GM18508 (cell line): ENCODE measurements at regions not wholly inside any gene's neighbourhood (a gene's known extent, or its start where the extent isn't known, plus 50 kb on each side); places are given as distances from the start of the nearest gene placed in this dataset.

Experiments
- ATAC-seq: cut with Tn5 transposase; IDR thresholded peaks from one replicate; pipeline ENCODE4 v1.9.1; 2021; ENCODE audit warnings: moderate number of reproducible peaks; ENCODE audit not compliant: insufficient read depth, unreplicated experiment

DNA sequence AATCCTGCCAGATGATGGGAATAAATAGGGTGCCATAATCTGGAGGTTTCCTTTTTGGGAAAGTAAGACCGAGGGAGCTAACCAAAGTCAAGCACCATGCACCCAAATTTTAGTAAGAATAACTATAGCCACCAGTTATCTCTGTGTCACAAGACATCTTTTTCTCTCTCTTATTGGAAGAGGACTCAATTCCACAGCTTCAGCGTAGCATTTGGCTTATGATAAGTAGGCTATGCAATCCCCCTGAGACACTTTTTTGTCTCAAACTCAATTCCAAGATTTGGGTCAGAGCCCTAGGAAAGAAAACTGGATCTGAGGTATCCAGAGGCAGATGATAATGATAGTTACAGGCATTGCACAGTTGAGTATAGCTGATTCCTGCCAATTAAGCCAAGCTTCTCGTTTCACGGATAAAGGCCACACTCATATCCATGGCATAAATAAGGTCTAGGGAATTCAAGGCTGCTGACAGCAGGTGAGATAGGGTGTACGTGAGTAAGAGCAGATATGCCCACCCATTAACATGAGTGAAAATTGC is 425.2 kb upstream of the CNTNAP2 start:
- ATAC-seq, result no peak

DNA sequence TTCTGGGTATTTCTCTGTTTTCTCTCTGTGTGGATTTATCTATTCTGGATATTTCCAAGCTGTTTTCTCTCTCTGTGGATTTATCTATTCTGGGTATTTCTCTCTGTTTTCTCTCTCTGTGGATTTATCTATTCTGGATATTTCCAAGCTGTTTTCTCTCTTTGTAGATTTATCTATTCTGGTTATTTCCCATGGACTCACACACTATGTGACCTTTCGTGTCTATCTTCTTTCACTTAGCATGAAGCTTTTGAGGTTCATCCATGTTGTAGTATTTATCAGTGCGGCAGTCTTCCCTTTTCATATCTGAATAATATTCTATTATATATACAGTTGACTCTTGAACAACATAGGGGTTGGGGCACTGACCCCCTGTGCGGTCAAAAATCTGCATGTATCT is 435.0 kb upstream of the CNTNAP2 start:
- ATAC-seq, result no peak

- ATAC-seq, result no peak
Measured at GRCh38 chr7:145681159-145681558, 435.4 kb upstream of the CNTNAP2 start.

GRCh38 chr7:145665499-145666258 is 450.9 kb upstream of the CNTNAP2 start:
- no peak for ATAC-seq

GRCh38 chr7:145655666-145656065 is 460.9 kb upstream of the CNTNAP2 start:
- no peak for ATAC-seq

GRCh38 chr7:145645135-145645515 is 471.5 kb upstream of the CNTNAP2 start:
- no peak for ATAC-seq

- ATAC-seq, result no peak
Measured at GRCh38 chr7:145644426-145645134, 472.0 kb upstream of the CNTNAP2 start.

GRCh38 chr7:145643981-145644380 is 472.6 kb upstream of the CNTNAP2 start:
- ATAC-seq, result no peak

- ATAC-seq, result no peak
Measured at GRCh38 chr7:145633513-145633912, 483.1 kb upstream of the CNTNAP2 start.

DNA sequence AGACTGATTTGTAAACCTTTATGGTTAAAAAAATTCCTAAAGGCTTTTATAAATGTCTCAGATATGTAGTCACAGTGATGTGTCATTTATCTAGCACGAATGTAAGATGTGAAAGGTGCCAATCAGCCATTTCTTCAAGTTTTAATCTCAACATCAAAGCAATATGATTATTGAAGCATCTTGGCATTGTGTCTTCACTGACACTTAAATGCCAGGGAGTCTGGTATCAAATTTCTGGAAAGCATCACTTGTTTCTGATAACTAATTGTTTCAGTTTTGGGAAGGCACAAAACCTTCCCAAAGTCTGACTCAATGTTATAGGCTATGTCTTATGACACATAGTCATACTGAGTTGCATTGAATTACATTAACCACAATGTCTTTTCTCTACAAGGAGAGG is 492.0 kb upstream of the CNTNAP2 start:
- ATAC-seq, result no peak

- no peak for ATAC-seq
Measured at GRCh38 chr7:145605963-145606362, 510.6 kb upstream of the CNTNAP2 start.

DNA sequence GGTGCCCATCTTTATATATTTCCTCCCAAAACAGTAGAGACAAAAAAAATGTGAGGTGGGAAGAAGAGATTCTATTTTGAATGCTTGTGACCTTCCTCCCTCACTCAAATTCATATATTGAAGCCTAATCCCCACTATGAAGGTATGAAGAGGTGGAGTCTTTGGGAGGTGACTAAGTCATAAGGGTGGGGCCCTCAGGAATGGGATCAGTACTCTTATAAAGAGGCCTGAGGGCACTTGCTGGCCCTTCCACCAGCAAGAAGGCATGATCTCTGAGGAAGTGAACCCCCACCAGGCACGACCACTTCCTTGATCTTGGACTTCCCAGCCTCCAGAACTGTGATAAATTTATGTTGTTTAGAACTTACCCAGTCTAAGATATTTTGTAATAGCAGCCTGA is 517.2 kb upstream of the CNTNAP2 start:
- no peak for ATAC-seq

DNA sequence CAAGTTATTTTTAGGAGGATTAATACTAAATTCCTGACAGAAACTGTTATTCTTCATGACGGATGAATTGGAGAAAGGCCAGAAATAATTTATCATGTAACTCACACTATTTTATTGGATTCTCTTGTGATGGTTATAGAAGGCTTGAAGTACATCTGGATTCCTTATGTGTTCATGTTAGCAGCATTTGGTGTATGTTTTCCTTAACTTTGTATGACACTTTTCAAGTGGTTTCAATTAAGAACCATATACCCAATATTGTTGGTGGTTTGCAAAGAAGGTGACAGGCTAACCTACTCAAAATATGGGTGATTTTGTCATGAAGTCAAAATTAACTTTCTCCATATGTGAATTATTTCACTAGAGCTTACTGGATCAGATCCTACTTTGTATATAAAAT is 532.2 kb upstream of the CNTNAP2 start:
- ATAC-seq, result no peak

- ATAC-seq, result no peak
Measured at GRCh38 chr7:145582742-145583303, 533.8 kb upstream of the CNTNAP2 start.

GRCh38 chr7:145557805-145558204 is 558.8 kb upstream of the CNTNAP2 start:
- no peak for ATAC-seq

GRCh38 chr7:145543242-145543641 is 573.4 kb upstream of the CNTNAP2 start:
- no peak for ATAC-seq

GRCh38 chr7:145539910-145540309 is 576.7 kb upstream of the CNTNAP2 start:
- no peak for ATAC-seq

DNA sequence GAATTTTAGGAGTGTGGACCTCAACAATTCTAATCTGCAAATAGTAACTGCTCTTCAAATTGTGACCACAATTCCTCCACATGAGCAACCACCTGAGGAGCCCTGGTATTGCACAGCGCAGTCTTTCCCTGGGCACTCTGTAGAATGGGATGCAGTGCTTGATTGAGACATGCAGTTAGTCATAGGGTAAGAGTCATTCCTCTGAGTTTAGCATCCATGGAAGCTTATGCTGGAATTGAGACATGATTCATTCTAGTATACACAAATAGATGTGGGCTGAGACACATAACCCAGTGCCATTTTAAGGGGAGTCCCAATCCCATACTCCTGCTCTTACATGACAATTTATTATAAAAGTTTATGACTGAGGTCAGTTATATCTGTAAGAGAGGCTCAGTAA is 582.3 kb upstream of the CNTNAP2 start:
- ATAC-seq, result no peak

DNA sequence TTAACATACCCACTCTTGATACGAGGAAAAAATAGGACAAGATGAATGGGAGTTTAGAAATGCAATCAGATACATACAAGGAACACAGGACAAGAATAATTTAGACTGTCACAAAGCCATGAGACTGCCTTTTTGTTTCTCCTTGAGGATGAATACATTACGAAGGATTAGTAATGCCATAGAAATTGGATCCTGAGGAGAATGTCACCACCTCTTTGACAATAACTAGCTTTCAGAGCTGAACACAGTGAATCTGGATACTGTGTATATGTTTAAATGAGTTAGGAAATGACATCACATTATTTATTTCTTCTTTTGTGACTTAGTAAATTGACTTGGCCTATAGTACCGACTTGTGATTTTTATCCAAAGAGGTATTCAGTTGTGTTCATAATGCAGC is 596.3 kb upstream of the CNTNAP2 start:
- no peak for ATAC-seq

DNA sequence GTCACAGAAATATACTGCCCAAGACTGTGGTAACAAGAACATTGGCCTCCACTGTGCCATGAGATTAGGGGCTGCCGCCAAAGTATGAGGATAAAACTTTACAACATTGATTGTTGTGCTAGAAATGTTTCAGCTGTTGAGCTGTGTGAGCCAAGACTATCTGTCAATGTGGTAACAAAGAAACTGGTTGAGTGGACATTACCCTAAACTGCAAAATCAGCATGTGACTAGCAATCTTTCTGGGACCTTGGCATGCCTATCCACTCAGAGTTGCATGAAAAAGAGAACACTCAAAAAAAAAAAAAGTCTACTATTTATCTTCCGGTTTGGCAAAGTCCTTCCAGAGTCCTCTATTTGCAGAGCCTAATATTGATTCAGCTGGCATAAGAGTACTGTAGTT is 605.6 kb upstream of the CNTNAP2 start:
- ATAC-seq, result no peak

GRCh38 chr7:145497911-145498525 is 618.6 kb upstream of the CNTNAP2 start:
- ATAC-seq, result no peak
